Jurkat, Clone E6-1 (cell line): ENCODE measurements at regions not wholly inside any gene's neighbourhood (a gene's known extent, or its start where the extent isn't known, plus 50 kb on each side); places are given as distances from the start of the nearest gene placed in this dataset.

Source experiments
- DNase-seq: peaks from one replicate; pipeline ENCODE4 v3.0.0-alpha.2; 2011; ENCODE audit warnings: low read depth, low spot score
- H3K4me3 ChIP-seq: 2 replicates; pipeline ENCODE4 v1.5.1; 2011; ENCODE audit warnings: mild to moderate bottlenecking, low read length, control low read depth, moderate library complexity

DNA sequence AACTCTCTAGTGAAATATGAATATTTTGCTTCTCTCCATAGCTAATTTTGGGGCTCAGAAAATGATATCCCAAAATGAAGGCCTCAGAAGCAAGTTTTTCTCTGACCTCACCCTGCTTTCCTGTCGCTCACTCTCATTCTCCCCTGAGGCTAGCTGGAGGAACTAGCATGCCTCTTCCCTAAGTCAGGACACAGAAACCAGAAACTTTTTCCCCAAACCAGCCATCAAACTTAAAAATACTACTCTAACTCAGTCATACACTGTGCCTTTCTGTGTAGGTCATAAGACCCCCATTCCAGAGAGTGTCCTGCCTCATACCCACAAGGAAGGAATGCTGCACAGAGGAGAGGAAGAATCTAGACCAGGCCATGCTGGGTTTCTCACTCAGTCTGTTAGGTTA is 329.6 kb downstream of the PCDH20 start:
- no peak for DNase-seq
- H3K4me3 ChIP-seq, result no peak overlapping the region

DNA sequence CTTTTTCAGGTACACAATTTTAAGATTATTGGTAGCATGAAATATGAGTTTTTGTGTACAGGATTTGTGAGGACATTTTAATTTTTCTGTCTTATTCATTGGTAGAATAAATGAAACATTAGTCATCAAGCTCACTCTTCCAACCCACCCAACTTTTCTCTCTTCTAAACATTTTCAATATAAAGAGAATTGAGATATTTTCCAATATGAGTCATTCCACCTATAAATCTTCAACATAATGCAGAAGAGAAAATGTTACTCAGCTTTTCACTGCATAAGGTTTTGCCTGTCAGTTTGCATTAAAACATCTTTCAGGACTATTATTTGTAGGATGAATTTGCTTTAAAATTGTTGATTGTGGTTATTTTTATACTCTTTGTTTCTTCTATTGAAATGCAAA is 330.7 kb downstream of the PCDH20 start:
- no peak overlapping the region for H3K4me3 ChIP-seq
- DNase-seq, result no peak

DNA sequence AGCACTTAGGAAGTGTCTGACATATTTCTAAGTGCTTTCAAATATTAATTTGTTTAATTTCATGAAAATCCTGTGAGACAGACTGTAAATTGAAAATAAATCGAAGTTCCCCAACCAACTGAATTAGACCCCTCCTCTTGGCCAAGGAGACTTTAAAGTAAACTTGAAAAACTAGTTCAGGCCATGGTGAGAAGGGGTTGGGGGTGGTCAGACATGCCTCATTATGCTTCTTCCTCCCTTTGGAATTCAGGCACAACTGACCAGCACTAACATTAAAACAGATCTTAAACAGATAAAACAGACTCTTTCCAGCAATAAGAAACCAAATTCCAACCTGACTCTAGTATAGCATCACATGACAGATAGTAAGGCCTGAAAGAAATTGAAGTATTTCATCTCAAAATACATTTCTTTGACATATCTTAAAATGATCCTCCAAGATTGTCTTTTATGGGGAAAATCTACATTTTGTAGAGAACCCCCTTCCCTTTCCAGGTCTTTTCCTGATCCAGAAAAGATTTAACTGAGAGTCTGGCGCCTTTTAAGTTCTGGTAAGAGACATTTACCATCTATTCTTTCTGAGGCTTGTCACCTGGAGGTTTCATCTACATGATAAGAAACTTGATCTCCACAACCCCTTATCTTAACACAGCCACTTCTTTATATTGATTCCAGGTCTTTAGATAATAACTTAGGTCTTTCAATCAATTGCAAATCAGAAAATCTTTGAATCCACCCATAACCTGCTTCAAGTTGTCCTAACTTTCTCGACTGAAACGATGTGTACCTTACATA is 336.5 kb downstream of the PCDH20 start:
- DNase-seq, result no peak

DNA sequence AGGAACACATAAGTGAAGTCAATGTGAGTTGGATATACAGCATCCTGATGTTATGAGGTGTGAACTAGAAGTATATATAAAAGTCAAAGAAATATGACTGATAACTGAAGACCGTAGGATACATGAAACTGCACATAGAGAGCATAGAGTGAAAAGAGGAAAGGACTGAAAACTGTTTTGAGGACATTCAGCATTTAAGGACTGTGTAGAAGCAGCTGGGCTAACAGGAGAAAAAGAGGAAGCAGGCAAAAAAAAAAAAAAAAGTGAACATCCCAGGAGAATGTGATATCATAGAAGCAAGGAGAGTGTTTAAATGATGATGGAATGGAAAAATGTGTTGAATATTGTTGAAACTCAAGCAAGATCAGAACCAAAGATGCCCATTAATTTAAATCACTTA is 363.5 kb downstream of the PCDH20 start:
- no peak for DNase-seq
- H3K4me3 ChIP-seq, result no peak overlapping the region

More for the DNA sequence above, 336.5 kb downstream of the PCDH20 start:
- H3K4me3 ChIP-seq, result no peak overlapping the region

DNA sequence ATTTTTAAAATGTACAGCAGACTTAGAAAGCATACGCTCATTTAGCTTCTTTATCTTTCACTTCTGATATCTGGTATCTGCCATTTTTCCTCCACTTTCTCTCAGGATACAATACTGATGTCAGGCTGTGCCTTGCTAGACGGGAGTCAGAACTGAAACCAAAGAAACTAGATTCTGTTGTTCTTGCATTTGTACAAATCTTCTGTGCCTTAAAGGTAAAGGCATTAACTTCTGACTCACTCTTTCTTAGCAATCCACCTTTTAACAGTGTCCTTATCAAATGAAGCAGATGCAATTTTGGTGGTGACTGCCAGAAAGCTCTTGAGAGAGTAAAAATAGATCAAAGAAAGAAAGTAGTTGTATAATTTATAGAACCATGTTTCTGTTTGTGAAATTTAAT is 370.4 kb downstream of the PCDH20 start:
- no peak for DNase-seq
- H3K4me3 ChIP-seq, result no peak overlapping the region

DNA sequence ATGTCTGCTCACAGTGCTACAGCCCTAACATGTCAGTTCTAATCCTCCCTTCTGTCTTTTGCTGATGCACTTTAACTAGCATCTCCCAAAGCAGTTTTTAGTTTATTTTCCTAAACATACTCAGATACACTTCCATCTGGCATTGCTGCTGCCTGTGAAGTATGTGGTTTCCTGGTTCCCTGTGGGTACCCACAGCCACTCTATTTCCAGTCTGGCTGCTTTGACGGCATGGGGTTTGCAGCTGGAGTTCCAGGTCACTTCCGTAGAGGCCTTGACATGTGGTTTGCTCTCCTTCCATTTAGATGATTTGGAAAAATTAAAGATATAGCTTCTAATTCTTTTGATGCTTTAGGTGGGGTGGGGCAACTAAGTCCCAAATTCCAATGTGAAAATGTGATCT is 375.5 kb downstream of the PCDH20 start:
- H3K4me3 ChIP-seq, result no peak overlapping the region
- DNase-seq, result no peak

DNA sequence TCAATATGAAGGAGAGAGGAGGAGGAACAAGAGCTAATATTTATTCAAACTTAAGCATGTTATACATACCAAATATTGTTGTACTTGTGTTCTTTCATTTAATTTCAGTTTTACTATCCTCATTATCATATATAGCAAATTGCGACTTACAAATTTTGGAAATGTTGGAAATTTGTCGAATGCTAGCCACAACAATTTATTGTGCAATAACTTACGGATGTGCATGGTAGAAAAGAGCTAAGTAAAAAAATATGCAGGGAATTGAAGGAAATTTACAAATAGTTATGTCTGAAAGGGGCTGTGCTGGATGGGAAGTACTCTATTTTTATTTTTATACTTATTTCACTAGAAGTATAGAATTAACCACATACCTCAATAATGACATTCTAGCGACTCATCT is 376.3 kb downstream of the PCDH20 start:
- DNase-seq, result no peak
- H3K4me3 ChIP-seq, result no peak overlapping the region

DNA sequence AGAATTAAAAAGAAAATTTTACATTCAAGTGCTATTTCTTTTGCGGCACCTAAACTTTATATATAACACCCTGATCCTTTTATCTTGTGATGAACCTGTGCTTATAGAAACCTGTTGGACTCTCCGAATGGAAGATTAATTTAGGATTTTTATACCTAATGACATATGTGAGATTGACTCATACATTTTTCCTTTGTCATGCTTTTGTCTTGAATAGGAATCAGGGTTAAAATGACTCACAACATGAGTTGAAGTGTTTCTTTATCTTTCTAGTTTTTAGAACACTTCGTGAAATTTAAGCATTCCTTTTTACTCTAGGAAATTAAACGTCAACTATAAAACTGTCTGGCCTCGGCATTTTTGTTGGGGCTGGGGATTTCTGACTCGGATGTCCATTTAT is 378.9 kb downstream of the PCDH20 start:
- H3K4me3 ChIP-seq, result no peak overlapping the region
- no peak for DNase-seq

DNA sequence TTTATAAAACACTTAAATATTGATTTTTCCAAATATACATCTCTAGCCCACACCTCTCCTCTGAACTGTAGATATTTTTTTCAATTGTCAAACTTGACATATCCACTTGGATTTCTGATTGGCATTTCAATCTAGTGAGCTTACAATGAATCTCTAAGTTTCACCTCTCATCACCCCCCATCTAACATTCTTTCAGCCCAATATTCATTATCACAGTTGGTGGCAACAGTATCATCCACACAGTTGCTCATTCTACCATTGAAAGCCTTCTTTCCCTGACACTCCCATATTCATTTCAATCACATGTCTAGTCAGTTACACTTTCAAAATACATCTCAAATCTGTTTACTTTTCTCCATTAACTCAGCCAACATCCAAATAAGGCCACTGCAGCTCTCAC is 385.2 kb downstream of the PCDH20 start:
- H3K4me3 ChIP-seq, result no peak overlapping the region
- no peak for DNase-seq

DNA sequence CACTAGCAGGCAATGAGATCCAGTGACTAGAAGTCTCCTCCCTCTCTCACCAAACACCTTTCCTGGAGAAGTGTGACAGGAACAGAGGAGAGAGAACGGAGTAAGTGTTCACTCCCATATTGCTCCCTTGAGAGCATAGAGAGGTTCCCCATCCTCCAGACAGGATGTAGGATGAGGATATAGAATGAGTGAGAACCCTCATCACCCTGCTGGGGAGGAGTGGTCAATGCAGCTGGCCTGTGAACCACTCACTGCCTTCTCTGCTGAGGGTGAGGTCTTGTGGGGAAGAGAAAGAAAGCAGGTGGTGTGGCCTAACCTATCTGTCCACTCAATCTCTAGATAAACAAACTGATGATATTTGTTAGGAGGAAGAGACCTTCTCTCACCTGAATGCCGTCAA is 386.6 kb downstream of the PCDH20 start:
- no peak for DNase-seq
- no peak overlapping the region for H3K4me3 ChIP-seq

DNA sequence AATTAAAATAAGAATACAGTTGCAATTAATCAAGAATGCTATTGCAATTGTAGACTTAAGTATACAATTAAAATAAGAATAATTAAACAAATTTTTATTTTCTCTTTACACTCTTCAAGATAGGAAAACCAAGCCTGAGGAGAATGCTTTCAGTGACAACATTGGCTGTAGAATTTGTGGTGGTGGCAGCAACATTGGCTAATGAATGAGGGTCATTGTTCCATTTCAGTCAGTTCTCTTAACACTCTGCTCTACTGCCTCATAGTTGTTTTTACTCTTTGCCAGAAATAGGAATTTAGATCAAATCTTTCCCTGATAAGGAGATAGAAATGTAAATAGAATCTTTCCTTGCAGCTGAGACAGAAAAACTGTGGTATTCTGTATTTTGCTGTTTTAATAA is 391.6 kb downstream of the PCDH20 start:
- no peak overlapping the region for H3K4me3 ChIP-seq
- no peak for DNase-seq

DNA sequence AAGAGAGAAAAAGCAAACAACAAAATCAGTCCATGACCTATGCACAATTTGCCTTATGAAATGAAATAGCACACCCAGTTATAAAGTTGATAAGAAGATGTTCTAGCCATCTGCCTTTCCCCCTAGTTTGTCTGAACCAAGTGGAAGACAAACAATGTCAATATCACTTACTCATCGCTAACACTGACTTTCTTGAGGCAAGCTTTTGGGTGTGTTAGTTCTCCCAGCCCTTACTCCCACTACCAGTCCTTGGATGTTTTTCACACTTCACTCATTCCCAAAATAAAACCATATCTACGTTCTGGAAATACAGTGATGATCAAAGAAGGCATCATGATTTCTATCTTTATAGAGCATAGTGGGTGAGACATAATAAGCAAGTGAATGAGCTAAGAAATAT is 393.8 kb downstream of the PCDH20 start:
- no peak for DNase-seq
- H3K4me3 ChIP-seq, result no peak overlapping the region

DNA sequence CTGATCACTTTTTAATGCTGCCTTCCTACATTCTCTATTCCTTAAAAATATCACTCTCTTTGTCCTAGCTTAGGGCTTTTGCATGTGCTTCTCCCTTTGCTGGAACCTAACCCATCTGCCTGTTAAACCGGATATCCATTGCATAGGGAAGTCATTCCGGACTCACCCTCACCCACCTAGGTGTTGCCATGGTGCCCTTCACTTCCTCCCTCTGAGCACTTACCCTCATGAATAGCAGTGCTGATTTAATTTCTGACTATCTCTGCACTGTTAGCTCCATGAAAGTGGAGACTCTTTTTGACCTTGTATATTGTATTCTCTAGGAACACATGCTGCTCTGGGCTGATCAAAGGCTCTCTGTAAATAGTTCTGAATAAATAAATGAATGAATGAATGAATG is 401.9 kb downstream of the PCDH20 start:
- H3K4me3 ChIP-seq, result no peak overlapping the region
- DNase-seq, result no peak

DNA sequence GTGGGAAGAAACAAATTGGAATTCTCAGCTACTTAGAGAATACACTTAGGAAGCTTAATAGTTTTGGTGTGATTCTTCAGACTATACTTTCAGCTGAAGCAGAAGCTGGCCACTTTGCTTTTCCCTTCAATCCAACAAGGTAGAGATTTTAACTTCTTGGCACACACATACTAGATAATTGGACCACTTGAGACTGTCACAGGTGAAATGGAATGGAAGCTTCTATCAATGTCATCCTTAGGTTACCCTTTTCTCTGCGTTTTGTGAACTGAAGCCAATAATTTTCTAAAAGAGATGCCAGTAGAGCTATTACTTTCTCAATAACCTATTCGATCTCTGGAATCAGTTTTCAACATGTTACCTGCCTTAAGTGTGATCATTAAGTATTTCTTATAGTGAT is 405.3 kb downstream of the PCDH20 start:
- no peak overlapping the region for H3K4me3 ChIP-seq
- DNase-seq, result no peak

DNA sequence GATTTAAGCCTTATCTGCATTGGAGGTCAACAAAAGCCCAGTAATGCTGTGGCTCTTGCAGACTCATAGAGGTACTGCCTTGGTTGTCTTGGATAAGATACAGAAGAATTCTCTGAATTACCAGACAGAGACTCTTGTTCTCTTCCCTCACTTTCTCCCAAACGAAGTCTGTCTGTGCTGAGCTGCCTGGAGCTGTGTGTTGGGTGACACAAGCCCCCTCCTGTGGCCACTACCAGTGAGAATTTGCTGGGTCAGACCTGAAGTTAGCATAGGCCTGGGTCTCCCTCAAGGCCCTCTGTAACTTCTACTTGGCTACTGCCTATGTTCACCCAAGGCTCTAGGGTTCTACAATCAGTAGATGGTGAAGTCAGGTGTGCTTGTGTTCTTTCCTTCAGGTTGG is 413.0 kb downstream of the PCDH20 start:
- no peak for DNase-seq

DNA sequence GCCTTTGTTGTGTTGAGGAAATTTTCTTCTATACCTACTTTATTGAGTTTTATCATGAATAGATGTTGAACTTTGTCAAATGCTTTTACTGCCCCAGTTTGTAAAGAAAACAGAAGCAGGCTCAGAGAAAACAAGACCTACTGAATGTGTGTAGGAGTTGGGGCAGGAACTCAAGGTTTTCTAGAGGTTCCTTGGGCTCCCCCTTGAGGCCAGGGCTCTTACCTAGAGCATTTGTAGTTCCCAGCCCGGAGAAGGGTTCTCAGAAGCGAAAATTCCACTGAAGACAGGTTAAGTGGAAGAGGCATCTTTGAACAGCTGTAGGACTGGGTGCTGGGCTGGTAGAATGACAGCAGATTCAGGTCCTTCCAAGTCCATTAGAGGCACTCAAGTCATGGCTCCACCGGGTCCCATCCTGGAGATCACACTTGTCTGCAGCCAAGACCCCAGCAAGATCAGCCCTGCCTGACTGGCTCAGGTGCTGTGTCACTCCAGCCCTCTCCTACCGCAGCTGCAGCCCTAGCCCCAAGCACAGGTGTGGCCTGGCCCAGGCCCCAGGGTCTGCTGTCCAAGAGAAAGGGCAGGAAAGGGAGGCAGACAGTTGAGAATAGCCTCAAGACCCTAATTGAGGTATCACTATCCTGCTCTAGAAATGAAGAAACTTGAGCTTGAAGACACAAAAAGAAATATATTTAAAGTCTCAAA is 425.5 kb downstream of the PCDH20 start:
- no peak overlapping the region for H3K4me3 ChIP-seq
- DNase-seq, result peak; percentile 19

More for the DNA sequence above, 413.0 kb downstream of the PCDH20 start:
- no peak overlapping the region for H3K4me3 ChIP-seq

DNA sequence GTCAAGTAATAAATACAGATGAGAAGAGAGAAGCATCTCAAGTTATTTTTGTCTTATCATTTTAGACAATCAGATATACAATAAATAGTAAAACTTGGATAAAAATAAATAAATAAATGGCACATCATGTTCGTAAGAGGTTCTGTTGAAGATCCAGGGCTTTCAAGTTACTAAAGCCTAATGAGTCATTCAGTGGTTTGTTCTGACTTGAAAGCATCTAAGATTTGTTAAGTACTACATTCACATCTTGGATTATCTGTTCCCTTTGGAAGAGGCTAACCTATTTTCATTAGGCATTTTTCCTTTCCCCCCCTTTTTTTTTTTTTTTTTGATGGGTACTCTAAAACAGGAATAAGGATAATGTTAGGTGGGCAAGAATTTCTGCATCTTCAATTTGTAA is 429.3 kb downstream of the PCDH20 start:
- no peak for DNase-seq
- H3K4me3 ChIP-seq, result no peak overlapping the region

DNA sequence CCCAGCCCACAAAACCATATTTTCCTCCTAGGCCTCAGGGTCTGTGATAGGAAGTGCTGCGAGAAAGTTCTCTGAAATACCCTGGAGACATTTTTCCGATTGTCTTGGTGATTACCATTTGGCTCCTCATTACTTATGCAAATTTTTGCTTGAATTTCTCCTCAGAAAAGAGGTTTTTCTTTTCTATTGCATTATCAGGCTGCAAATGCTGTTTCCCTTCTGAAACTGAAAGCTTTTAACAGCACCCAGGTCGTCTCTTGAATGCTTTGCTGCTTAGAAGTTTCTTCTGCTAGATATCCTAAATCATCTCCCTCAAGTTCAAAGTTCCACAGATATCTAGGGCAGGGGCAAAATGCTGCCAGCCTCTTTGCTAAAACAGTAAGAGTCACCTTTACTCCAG is 434.2 kb downstream of the PCDH20 start:
- no peak overlapping the region for H3K4me3 ChIP-seq

DNA sequence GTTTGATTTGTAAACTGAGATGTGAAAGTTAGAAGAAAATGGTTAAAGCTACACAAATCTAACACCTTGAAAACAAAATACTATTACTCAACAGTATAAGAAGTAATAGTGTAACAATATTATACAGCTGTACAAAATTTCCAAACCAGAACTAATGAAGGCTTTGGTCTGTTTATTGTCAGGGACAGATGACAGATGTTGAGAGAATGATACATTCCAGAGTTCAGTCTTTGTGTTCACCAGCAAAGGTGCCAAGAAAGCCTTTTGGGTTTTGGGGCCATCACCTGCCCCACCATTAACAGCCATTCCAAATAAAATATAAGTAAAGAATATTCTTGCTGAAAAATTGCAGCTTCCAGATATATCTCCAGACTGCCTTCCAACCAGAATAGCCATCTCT is 439.3 kb downstream of the PCDH20 start:
- DNase-seq, result no peak
- H3K4me3 ChIP-seq, result no peak overlapping the region

More for the DNA sequence above, 434.2 kb downstream of the PCDH20 start:
- no peak for DNase-seq

DNA sequence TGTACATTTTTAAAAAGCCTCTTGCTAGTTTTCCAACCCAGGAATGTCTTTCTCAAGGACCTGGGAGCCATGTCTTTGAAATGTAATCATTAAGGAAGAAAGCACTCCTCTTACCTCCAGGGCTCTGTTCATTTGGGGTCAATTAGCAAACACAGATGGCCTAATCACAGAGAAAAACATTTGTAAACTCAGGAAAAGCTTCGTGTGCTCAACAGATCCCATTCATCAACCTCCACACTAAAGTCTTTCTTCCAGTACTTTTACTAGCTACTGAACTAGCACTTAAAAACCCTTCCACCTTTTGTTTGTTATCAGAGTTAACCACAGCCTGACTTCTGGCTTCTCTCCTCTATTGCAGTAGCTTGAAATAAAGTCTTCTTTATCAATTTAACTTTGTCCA is 441.4 kb downstream of the PCDH20 start:
- H3K4me3 ChIP-seq, result no peak overlapping the region

DNA sequence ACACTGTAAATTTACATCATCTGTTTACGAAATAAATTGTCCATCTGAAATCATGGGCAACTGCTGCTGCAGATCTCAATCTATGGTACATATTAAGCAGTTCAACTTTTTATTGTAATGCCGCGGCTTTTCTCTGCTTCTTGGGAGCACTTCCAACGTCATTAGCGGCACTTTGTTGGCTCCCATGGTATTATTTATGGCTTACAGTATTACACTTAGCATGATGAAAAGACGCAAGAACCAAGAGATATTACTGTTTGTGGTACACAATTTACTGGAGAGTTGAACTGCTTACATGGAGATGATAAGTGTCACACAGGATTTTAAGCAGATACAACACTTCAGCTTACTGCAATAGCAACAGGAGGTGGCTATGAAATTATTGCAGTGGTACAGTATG is 442.1 kb downstream of the PCDH20 start:
- no peak for DNase-seq
- no peak overlapping the region for H3K4me3 ChIP-seq

More for the DNA sequence above, 441.4 kb downstream of the PCDH20 start:
- DNase-seq, result no peak
